Parathyroid adenoma (tissue), 2 donors: ENCODE measurements at regions not wholly inside any gene's neighbourhood (a gene's known extent, or its start where the extent isn't known, plus 50 kb on each side); places are given as distances from the start of the nearest gene placed in this dataset.

ENCODE experiments used
- H2AFZ ChIP-seq: fragments of 300-600 bp; sonication (generic); one replicate; pipeline ENCODE4 v1.7.0; 2017; ENCODE audit warnings: antibody characterized with exemption, mild to moderate bottlenecking
- H3K27ac ChIP-seq: fragments of 300-600 bp; sonication (generic); one replicate; pipeline ENCODE4 v1.7.0; 2017
- H3K27me3 ChIP-seq: fragments of 300-600 bp; sonication (generic); one replicate; pipeline ENCODE4 v1.7.0; 2017; ENCODE audit warnings: low read length; ENCODE audit not compliant: control insufficient read depth, insufficient read depth
- H3K36me3 ChIP-seq: fragments of 300-600 bp; sonication (generic); one replicate; pipeline ENCODE4 v1.7.0; 2017; ENCODE audit warnings: low read length; ENCODE audit not compliant: control insufficient read depth, insufficient read depth
- H3K4me1 ChIP-seq: fragments of 300-600 bp; sonication (generic); one replicate; pipeline ENCODE4 v1.7.0; 2017; ENCODE audit warnings: control low read depth
- H3K4me2 ChIP-seq: fragments of 300-600 bp; sonication (generic); one replicate; pipeline ENCODE4 v1.7.0; 2017; ENCODE audit warnings: low read length
- H3K4me3 ChIP-seq: fragments of 300-600 bp; sonication (generic); one replicate; pipeline ENCODE4 v1.7.0; 2017; ENCODE audit warnings: low read depth, low read length
- H3K79me2 ChIP-seq: fragments of 300-600 bp; sonication (generic); one replicate; pipeline ENCODE4 v1.7.0; 2017; ENCODE audit warnings: control low read depth
- H3K9ac ChIP-seq: fragments of 300-600 bp; sonication (generic); one replicate; pipeline ENCODE4 v1.7.0; 2017; ENCODE audit warnings: mild to moderate bottlenecking
- H3K9me3 ChIP-seq: fragments of 300-600 bp; sonication (generic); one replicate; pipeline ENCODE4 v1.7.0; 2017; ENCODE audit warnings: low read length; ENCODE audit not compliant: control insufficient read depth
- CTCF ChIP-seq: fragments of 300-600 bp; sonication (generic); IDR thresholded peaks from one replicate; pipeline ENCODE4 v1.7.0; 2017; ENCODE audit warnings: antibody characterized with exemption, mild to moderate bottlenecking
- donor health status: primary hyperparathyroidism.

GRCh38 chr10:78247266-78247665 is 213.6 kb downstream of the RPS24 start:
- no peaks in the 10 kb centered on the region for H3K9me3 ChIP-seq
- H3K4me1 ChIP-seq: no peaks in the 10 kb centered on the region
- no peaks in the 10 kb centered on the region for H3K27me3 ChIP-seq
- no peak overlapping the region for H3K9ac ChIP-seq
- no peaks in the 10 kb centered on the region for H3K79me2 ChIP-seq
- H3K27ac ChIP-seq: no peak overlapping the region
- no peaks in the 10 kb centered on the region for H3K36me3 ChIP-seq
- H2AFZ ChIP-seq: no peak overlapping the region
- TF ChIP-seq CTCF: no peak
- H3K4me3 ChIP-seq: no peak overlapping the region
- no peak overlapping the region for H3K4me2 ChIP-seq

DNA sequence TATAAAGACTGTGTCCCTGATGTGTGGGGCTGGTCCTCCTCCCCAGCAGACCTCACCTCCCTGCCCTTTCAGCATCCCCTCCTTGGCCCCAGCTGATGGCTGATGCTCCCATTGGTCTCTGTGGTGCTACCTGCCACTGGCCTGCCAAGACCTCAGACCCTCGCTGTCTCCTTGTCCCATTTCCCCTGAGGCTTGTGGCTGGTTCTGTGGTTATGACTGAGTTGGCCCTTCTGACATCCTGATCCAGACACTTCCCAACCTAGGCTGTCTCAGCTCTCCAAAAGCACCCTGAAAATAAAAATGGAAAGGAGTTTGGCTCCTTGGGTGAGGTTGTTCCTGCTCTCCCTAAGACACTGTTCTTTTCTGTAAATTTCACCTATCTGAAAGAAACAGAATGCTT is 214.2 kb downstream of the RPS24 start:
- no peaks in the 10 kb centered on the region for H3K36me3 ChIP-seq
- no peaks in the 10 kb centered on the region for H3K27me3 ChIP-seq
- no peak overlapping the region for H3K9ac ChIP-seq
- no peak overlapping the region for H3K27ac ChIP-seq
- no peak overlapping the region for H3K4me3 ChIP-seq
- H3K4me2 ChIP-seq: no peak overlapping the region
- H2AFZ ChIP-seq: no peak overlapping the region
- H3K9me3 ChIP-seq: no peaks in the 10 kb centered on the region
- TF ChIP-seq CTCF: no peak
- no peaks in the 10 kb centered on the region for H3K4me1 ChIP-seq
- no peaks in the 10 kb centered on the region for H3K79me2 ChIP-seq

DNA sequence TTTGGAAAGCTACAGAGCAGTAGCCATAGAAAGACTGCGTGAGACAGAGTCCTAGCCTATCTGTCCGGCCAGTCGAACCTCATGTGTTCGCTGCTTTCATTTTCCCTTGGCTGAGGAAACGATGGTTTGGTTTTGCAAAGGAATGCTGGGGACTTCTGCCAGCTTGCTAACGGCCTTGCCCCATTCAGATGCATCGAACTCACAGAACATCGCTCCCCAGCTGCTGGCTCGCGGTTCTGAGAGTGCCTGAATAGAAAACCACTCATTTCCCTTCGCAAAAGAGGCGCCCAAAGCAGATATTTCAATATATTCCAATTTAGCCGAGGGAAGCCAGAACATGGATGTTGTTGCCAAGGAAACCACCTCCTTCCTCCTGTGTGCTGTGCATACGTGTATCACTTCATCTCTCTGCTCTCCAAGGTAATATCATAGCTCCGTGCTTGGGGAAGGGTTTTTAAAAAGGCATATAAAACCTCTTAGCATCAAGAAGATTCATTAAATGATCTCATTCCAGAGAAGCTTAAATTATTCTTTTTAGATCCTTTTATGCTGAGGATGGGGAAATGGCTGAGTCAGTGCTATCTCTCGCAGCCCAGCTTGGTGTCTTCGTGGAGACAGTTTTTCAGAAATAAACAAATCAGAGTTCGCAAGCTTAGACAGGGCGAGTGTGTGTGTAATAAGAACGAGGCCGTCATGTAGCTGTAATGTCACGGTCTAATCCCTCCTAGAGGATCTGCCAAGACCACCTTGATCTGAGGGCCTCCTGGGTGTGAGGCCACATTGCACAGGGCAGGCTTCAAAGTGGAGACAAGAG is 215.2 kb downstream of the RPS24 start:
- no peak overlapping the region for H3K27ac ChIP-seq
- no peak overlapping the region for H2AFZ ChIP-seq

DNA sequence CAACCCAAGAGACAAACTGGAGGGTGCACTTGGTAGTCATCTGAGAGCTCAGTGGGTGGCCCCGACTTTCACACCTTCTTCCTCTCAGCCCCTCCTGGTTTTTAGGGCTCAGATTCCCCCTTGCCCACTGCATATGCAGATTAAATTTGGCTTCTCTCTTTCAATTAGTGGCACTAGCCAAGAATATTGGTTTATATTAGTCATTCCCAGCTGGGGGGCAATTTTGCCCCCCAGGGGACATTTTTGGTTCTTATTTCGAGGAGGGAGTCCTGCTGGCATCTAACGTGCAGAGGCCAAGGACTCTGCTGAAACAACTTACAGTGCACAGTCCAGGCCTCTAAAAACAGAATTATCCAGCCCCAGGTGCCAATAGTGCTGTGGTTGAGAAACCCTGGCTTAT is 216.0 kb downstream of the RPS24 start:
- no peaks in the 10 kb centered on the region for H3K36me3 ChIP-seq
- no peaks in the 10 kb centered on the region for H3K79me2 ChIP-seq
- no peaks in the 10 kb centered on the region for H3K27me3 ChIP-seq
- no peaks in the 10 kb centered on the region for H3K9me3 ChIP-seq
- no peak overlapping the region for H3K4me3 ChIP-seq
- no peak overlapping the region for H3K9ac ChIP-seq
- no peak for TF ChIP-seq CTCF
- no peak overlapping the region for H3K27ac ChIP-seq
- H3K4me2 ChIP-seq: no peak overlapping the region
- H2AFZ ChIP-seq: no peak overlapping the region
- H3K4me1 ChIP-seq: no peaks in the 10 kb centered on the region

More for the DNA sequence above, 215.2 kb downstream of the RPS24 start:
- no peaks in the 10 kb centered on the region for H3K27me3 ChIP-seq
- no peak overlapping the region for H3K9ac ChIP-seq
- H3K4me3 ChIP-seq: no peak overlapping the region
- H3K36me3 ChIP-seq: no peaks in the 10 kb centered on the region
- no peak for TF ChIP-seq CTCF
- no peaks in the 10 kb centered on the region for H3K9me3 ChIP-seq
- H3K4me1 ChIP-seq: no peaks in the 10 kb centered on the region
- H3K79me2 ChIP-seq: no peaks in the 10 kb centered on the region
- no peak overlapping the region for H3K4me2 ChIP-seq
